ENCODE measurements at regions not wholly inside any gene's neighbourhood (a gene's known extent, or its start where the extent isn't known, plus 50 kb on each side); places are given as distances from the start of the nearest gene placed in this dataset.

GRCh38 chr14:85402569-85403162, 127.3 kb upstream of the FLRT2 start:
- DNase-seq, result no peak

GRCh38 chr14:85409481-85410210, 120.3 kb upstream of the FLRT2 start:
- no peak for DNase-seq

GRCh38 chr14:85412756-85413155, 117.2 kb upstream of the FLRT2 start:
- no peak for DNase-seq

- no peak for DNase-seq
These were observed 116.0 kb upstream of the FLRT2 start for GRCh38 chr14:85413836-85414526.

- no peak for DNase-seq
These were observed 114.8 kb upstream of the FLRT2 start for GRCh38 chr14:85415015-85415712.

- DNase-seq, result no peak
These were observed 113.2 kb upstream of the FLRT2 start for GRCh38 chr14:85416771-85417170.

GRCh38 chr14:85417396-85417795, 112.5 kb upstream of the FLRT2 start:
- no peak for DNase-seq

- no peak for DNase-seq
These were observed 111.2 kb upstream of the FLRT2 start for GRCh38 chr14:85418721-85419120.

- DNase-seq, result no peak
These were observed 109.7 kb upstream of the FLRT2 start for GRCh38 chr14:85420278-85420677.

- no peak for DNase-seq
These were observed 109.2 kb upstream of the FLRT2 start for GRCh38 chr14:85420707-85421106.

GRCh38 chr14:85421186-85421877, 108.6 kb upstream of the FLRT2 start:
- no peak for DNase-seq

- DNase-seq, result no peak
These were observed 106.1 kb upstream of the FLRT2 start for GRCh38 chr14:85423889-85424288.

GRCh38 chr14:85425507-85425906, 104.4 kb upstream of the FLRT2 start:
- DNase-seq, result no peak

- DNase-seq, result no peak
These were observed 103.6 kb upstream of the FLRT2 start for GRCh38 chr14:85426068-85426935.

GRCh38 chr14:85428926-85429325, 101.0 kb upstream of the FLRT2 start:
- DNase-seq, result no peak

- no peak for DNase-seq
These were observed 92.8 kb upstream of the FLRT2 start for GRCh38 chr14:85437148-85437547.

GRCh38 chr14:85438001-85438400, 91.9 kb upstream of the FLRT2 start:
- DNase-seq, result no peak

- no peak for DNase-seq
These were observed 91.4 kb upstream of the FLRT2 start for GRCh38 chr14:85438481-85438942.

- no peak for DNase-seq
These were observed 90.1 kb upstream of the FLRT2 start for GRCh38 chr14:85439696-85440328.

GRCh38 chr14:85441909-85442643, 87.9 kb upstream of the FLRT2 start:
- DNase-seq, result no peak

- no peak for DNase-seq
These were observed 86.9 kb upstream of the FLRT2 start for GRCh38 chr14:85442996-85443395.
